ENCODE measurements at regions not wholly inside any gene's neighbourhood (a gene's known extent, or its start where the extent isn't known, plus 50 kb on each side); places are given as distances from the start of the nearest gene placed in this dataset.
"Not testable (repeated sequence)": the region's sequence is repeated elsewhere in the genome, so short reads cannot be mapped to it uniquely, and the experiment has no call there.

- FAIRE-seq (no peak), DNase-seq (ENCODE audit: low spot score in 2 of 2) (no peak)
These were observed 158.6 kb upstream of the ALG10B start for GRCh38 chr12:38157933-38158401.

GRCh38 chr12:38158428-38159091 lies 158.0 kb upstream of the ALG10B start:
- DNase-seq (ENCODE audit: low spot score in 2 of 2), result no peak
- no peak for FAIRE-seq

GRCh38 chr12:38159092-38159551 lies 157.5 kb upstream of the ALG10B start:
- FAIRE-seq (no peak), DNase-seq (ENCODE audit: low spot score in 2 of 2) (no peak)

- DNase-seq (ENCODE audit: low spot score in 2 of 2), result no peak
- no peak for FAIRE-seq
These were observed 156.8 kb upstream of the ALG10B start for GRCh38 chr12:38159591-38160317.

- DNase-seq (ENCODE audit: low spot score in 2 of 2) (no peak), FAIRE-seq (no peak)
These were observed 156.1 kb upstream of the ALG10B start for GRCh38 chr12:38160318-38161122.

GRCh38 chr12:38161123-38162000 lies 155.2 kb upstream of the ALG10B start:
- FAIRE-seq, result no peak
- no peak for DNase-seq (ENCODE audit: low spot score in 2 of 2)

- FAIRE-seq (no peak), DNase-seq (ENCODE audit: low spot score in 2 of 2) (no peak)
These were observed 154.6 kb upstream of the ALG10B start for GRCh38 chr12:38162013-38162412.

GRCh38 chr12:38162708-38163441 lies 153.7 kb upstream of the ALG10B start:
- DNase-seq (ENCODE audit: low spot score in 2 of 2) (no peak), FAIRE-seq (no peak)

- FAIRE-seq, result no peak
- DNase-seq (ENCODE audit: low spot score in 2 of 2), result no peak
These were observed 153.2 kb upstream of the ALG10B start for GRCh38 chr12:38163442-38163801.

GRCh38 chr12:38166225-38166624 lies 150.3 kb upstream of the ALG10B start:
- FAIRE-seq (no peak), DNase-seq (ENCODE audit: low spot score in 2 of 2) (no peak)

- DNase-seq (ENCODE audit: low spot score in 2 of 2), result no peak
- no peak for FAIRE-seq
These were observed 141.0 kb upstream of the ALG10B start for GRCh38 chr12:38175538-38175937.

- FAIRE-seq; DNase-seq (ENCODE audit: low spot score in 2 of 2): not testable (repeated sequence)
These were observed 133.0 kb upstream of the ALG10B start for GRCh38 chr12:38183617-38184016.

GRCh38 chr12:38197286-38197685 lies 119.3 kb upstream of the ALG10B start:
- not testable (repeated sequence) for FAIRE-seq; DNase-seq (ENCODE audit: low spot score in 2 of 2)

- no peak for DNase-seq (ENCODE audit: low spot score in 2 of 2)
These were observed 114.9 kb upstream of the ALG10B start for GRCh38 chr12:38201461-38202276.

GRCh38 chr12:38204831-38205230 lies 111.7 kb upstream of the ALG10B start:
- FAIRE-seq (no peak), DNase-seq (ENCODE audit: low spot score in 2 of 2) (no peak)

More at GRCh38 chr12:38201461-38202276, 114.9 kb upstream of the ALG10B start:
- no peak for FAIRE-seq

- FAIRE-seq, result no peak
- no peak for DNase-seq (ENCODE audit: low spot score in 2 of 2)
These were observed 94.6 kb upstream of the ALG10B start for GRCh38 chr12:38222011-38222410.

GRCh38 chr12:38238328-38238727 lies 78.2 kb upstream of the ALG10B start:
- not testable (repeated sequence) for FAIRE-seq; DNase-seq (ENCODE audit: low spot score in 2 of 2)

GRCh38 chr12:38253778-38254177 lies 62.8 kb upstream of the ALG10B start:
- DNase-seq (ENCODE audit: low spot score in 2 of 2) (no peak), FAIRE-seq (no peak)

- FAIRE-seq, result no peak
- DNase-seq (ENCODE audit: low spot score in 2 of 2), result no peak
These were observed 58.2 kb upstream of the ALG10B start for GRCh38 chr12:38258411-38258810.

All from frontal cortex (tissue), 3 donors.